ENCODE measurements at regions not wholly inside any gene's neighbourhood (a gene's known extent, or its start where the extent isn't known, plus 50 kb on each side); places are given as distances from the start of the nearest gene placed in this dataset.

DNA sequence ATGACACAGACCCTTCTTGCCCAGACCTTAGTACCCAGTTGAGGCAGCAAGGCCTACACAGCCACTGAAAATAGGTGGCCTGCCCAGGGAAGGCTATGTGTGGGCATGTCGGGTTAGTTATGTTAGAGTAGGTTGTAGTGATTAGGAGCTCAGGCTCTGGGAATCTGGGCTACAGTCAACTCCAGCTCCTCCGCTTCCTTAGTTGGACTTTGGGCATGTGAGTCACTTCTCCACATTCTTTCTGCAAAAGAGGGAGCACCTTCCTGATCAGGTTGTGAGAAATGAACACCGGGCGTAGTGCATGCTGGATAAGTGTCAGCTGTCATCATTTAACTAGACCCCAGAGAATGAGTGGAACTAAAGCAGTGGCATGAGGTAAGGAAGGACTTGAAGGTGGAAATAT, 64.8 kb downstream of the ARHGAP35 start:
- peaks cover 53% of the 10 kb centered on the region for H3K4me1 ChIP-seq (ENCODE audit: insufficient read depth, poor library complexity, severe bottlenecking)
- H3K27me3 ChIP-seq (ENCODE audit: insufficient read depth, poor library complexity, severe bottlenecking), result no peaks in the 10 kb centered on the region
- H3K4me3 ChIP-seq (ENCODE audit: severe bottlenecking), result no peak overlapping the region
- H3K27ac ChIP-seq (ENCODE audit: poor library complexity, severe bottlenecking), result peak overlapping the region; percentile 93
- TF ChIP-seq, protein P1, sequence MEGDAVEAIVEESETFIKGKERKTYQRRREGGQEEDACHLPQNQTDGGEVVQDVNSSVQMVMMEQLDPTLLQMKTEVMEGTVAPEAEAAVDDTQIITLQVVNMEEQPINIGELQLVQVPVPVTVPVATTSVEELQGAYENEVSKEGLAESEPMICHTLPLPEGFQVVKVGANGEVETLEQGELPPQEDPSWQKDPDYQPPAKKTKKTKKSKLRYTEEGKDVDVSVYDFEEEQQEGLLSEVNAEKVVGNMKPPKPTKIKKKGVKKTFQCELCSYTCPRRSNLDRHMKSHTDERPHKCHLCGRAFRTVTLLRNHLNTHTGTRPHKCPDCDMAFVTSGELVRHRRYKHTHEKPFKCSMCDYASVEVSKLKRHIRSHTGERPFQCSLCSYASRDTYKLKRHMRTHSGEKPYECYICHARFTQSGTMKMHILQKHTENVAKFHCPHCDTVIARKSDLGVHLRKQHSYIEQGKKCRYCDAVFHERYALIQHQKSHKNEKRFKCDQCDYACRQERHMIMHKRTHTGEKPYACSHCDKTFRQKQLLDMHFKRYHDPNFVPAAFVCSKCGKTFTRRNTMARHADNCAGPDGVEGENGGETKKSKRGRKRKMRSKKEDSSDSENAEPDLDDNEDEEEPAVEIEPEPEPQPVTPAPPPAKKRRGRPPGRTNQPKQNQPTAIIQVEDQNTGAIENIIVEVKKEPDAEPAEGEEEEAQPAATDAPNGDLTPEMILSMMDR (IDR thresholded peaks at IDR 0.05; ENCODE audit: poor library complexity, severe bottlenecking), result no peak
- peak; percentile 76 for ATAC-seq (ENCODE audit: low read depth)
- H3K36me3 ChIP-seq (ENCODE audit: low read depth), result peaks cover 26% of the 10 kb centered on the region
- no peaks in the 10 kb centered on the region for H3K9me3 ChIP-seq (ENCODE audit: severe bottlenecking)
- peak; percentile 58 for DNase-seq (ENCODE audit: low spot score)

DNA sequence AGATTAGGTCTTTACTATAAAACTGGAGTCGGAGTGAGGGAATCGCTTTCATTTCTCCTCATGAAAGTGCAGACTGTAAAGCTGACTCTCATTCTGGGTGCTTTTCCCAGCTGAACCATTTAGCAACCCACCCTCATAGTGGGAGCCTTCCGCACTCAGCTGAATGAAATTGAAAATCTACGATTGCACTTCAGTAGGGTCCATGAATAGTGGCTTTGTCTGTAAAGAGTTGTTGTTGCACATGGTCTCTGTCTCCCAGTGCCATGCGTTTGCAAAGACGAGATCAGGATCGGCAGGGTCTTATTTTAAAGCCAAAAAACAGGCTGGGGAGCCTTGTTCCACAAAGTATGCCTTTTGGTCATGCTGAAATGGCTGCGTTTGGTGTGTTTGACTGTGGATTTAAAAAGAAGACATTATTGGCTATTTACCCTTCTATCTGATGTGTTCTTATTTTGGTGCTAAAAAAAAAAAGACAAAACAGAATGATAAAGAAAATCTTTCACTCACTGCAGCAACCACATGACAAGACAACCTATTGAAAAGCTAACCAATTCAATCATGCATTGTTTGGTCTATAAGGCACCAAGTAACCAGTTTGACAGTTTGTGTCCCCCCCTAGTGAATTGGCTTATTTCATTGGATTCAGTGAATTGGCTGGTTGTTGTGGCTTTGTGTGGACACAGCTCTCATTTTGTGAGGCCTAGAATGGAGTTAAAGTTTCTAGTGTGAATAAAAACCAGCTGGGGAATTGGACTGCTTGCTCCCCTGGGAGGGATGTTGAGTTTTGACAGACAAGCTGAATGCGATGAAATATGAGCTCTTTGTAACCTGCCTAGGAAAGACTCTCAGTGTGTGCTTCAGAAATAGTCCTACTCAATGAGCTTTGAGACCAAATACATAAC, 65.6 kb downstream of the ARHGAP35 start:
- no peak for DNase-seq (ENCODE audit: low spot score)
- Histone ChIP-seq H3K4me3 (ENCODE audit: severe bottlenecking) (no peak overlapping the region), H3K4me1 (ENCODE audit: insufficient read depth, poor library complexity, severe bottlenecking) (peaks cover 54% of the 10 kb centered on the region), H3K27ac (ENCODE audit: poor library complexity, severe bottlenecking) (peak overlapping the region; percentile 93), H3K27me3 (ENCODE audit: insufficient read depth, poor library complexity, severe bottlenecking) (no peaks in the 10 kb centered on the region), H3K9me3 (ENCODE audit: severe bottlenecking) (no peaks in the 10 kb centered on the region), H3K36me3 (ENCODE audit: low read depth) (peaks cover 17% of the 10 kb centered on the region)
- TF ChIP-seq, protein P1 (IDR thresholded peaks at IDR 0.05; ENCODE audit: poor library complexity, severe bottlenecking), result no peak
- ATAC-seq (ENCODE audit: low read depth), result peak; percentile 32; the same call in 2 of the 3 replicates

DNA sequence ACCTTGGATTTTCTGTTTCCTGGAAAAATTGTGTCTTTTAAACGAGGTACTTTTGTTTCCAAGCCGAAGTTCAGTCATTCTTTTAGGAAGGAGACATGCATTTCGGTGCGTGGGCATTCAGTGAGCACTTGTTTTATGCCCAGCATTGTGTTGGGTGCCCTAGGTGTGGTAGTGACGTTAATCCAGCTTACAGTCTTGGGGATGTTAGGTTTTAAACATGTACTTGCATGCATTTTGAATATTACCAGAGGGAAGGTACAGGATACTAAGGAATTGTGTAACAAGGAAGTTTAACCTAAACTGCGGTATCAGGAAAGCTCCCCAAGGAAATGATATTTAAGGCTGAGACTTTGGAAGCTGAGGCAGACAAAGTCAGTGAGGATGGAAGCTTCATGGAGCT, 66.3 kb downstream of the ARHGAP35 start:
- Histone ChIP-seq H3K4me3 (ENCODE audit: severe bottlenecking) (no peak overlapping the region), H3K27me3 (ENCODE audit: insufficient read depth, poor library complexity, severe bottlenecking) (no peaks in the 10 kb centered on the region), H3K4me1 (ENCODE audit: insufficient read depth, poor library complexity, severe bottlenecking) (peaks cover 61% of the 10 kb centered on the region), H3K27ac (ENCODE audit: poor library complexity, severe bottlenecking) (peak overlapping the region; percentile 93), H3K36me3 (ENCODE audit: low read depth) (peaks cover 16% of the 10 kb centered on the region), H3K9me3 (ENCODE audit: severe bottlenecking) (no peaks in the 10 kb centered on the region)
- no peak for DNase-seq (ENCODE audit: low spot score)
- ATAC-seq (ENCODE audit: low read depth), result peak; percentile 64
- TF ChIP-seq, protein P1 (IDR thresholded peaks at IDR 0.05; ENCODE audit: poor library complexity, severe bottlenecking), result no peak

- Histone ChIP-seq H3K4me3 (ENCODE audit: severe bottlenecking) (no peak overlapping the region), H3K27ac (ENCODE audit: poor library complexity, severe bottlenecking) (peak overlapping the region; percentile 93), H3K27me3 (ENCODE audit: insufficient read depth, poor library complexity, severe bottlenecking) (no peaks in the 10 kb centered on the region), H3K36me3 (ENCODE audit: low read depth) (peaks cover 10% of the 10 kb centered on the region), H3K9me3 (ENCODE audit: severe bottlenecking) (no peaks in the 10 kb centered on the region), H3K4me1 (ENCODE audit: insufficient read depth, poor library complexity, severe bottlenecking) (peaks cover 68% of the 10 kb centered on the region)
- TF ChIP-seq, protein P1 (IDR thresholded peaks at IDR 0.05; ENCODE audit: poor library complexity, severe bottlenecking), result no peak
- no peak for ATAC-seq (ENCODE audit: low read depth)
- DNase-seq (ENCODE audit: low spot score), result no peak
Measured at GRCh38 chr19:46927893-46928292, 67.1 kb downstream of the ARHGAP35 start.

GRCh38 chr19:46928951-46929350, 68.2 kb downstream of the ARHGAP35 start:
- Histone ChIP-seq H3K4me3 (ENCODE audit: severe bottlenecking) (no peak overlapping the region), H3K36me3 (ENCODE audit: low read depth) (peaks cover 5% of the 10 kb centered on the region; the same call in 1 of the 2 replicates), H3K27me3 (ENCODE audit: insufficient read depth, poor library complexity, severe bottlenecking) (no peaks in the 10 kb centered on the region), H3K4me1 (ENCODE audit: insufficient read depth, poor library complexity, severe bottlenecking) (peaks cover 63% of the 10 kb centered on the region), H3K9me3 (ENCODE audit: severe bottlenecking) (no peaks in the 10 kb centered on the region), H3K27ac (ENCODE audit: poor library complexity, severe bottlenecking) (peak overlapping the region; percentile 93)
- DNase-seq (ENCODE audit: low spot score) (no peak), ATAC-seq (ENCODE audit: low read depth) (no peak)
- TF ChIP-seq, protein P1 (IDR thresholded peaks at IDR 0.05; ENCODE audit: poor library complexity, severe bottlenecking), result no peak

Measured in RWPE2 (cell line).